Common myeloid progenitor, CD34-positive (primary cell): ENCODE measurements at regions not wholly inside any gene's neighbourhood (a gene's known extent, or its start where the extent isn't known, plus 50 kb on each side); places are given as distances from the start of the nearest gene placed in this dataset.
"Not testable (repeated sequence)": the region's sequence is repeated elsewhere in the genome, so short reads cannot be mapped to it uniquely, and the experiment has no call there.

Source experiments
- CTCF ChIA-PET: fragments of 350-600 bp; sonication (Branson Sonifier 250); formaldehyde crosslinking; loops from one replicate; lab custom pipeline; 2021; ENCODE audit warnings: antibody characterized with exemption; lab: Charles Lee
- POLR2A ChIA-PET: fragments of 350-600 bp; sonication (Branson Sonifier 250); formaldehyde crosslinking; loops from one replicate; lab custom pipeline; 2021; ENCODE audit warnings: antibody characterized with exemption; lab: Charles Lee
- DNase-seq, 3 donors: peaks; one replicate each; pipeline versions ENCODE4 v3.0.0 to v3.0.0-alpha.2; 2013
- H3K27ac ChIP-seq, 2 experiments: 1 replicate in 1 of 2; 2 replicates in 1 of 2; pipeline ENCODE4 v1.7.0; 2013; ENCODE audit warnings: inconsistent platforms in 2 of 2, low read length in 2 of 2, mild to moderate bottlenecking in 2 of 2, low read depth in 1 of 2, moderate library complexity in 1 of 2; ENCODE audit not compliant: severe bottlenecking in 2 of 2, insufficient read depth in 1 of 2, poor library complexity in 1 of 2
- H3K27me3 ChIP-seq, 5 experiments: replicated peaks in 2 of 5; 1 replicate in 3 of 5; 2 replicates in 2 of 5; pipeline versions ENCODE4 v1.6.1 to v1.7.0; 2013; ENCODE audit warnings: low read length in 4 of 5, mild to moderate bottlenecking in 2 of 5, moderate library complexity in 2 of 5, inconsistent platforms in 1 of 5; ENCODE audit not compliant: insufficient read depth in 5 of 5, control insufficient read depth in 4 of 5
- H3K36me3 ChIP-seq, 4 experiments: 1 replicate in 2 of 4; 2 replicates in 2 of 4; pipeline versions ENCODE4 v1.6.1 to v1.7.0; 2013; ENCODE audit warnings: low read length in 3 of 4, control low read depth in 1 of 4, mild to moderate bottlenecking in 1 of 4; ENCODE audit not compliant: control insufficient read depth in 4 of 4, insufficient read depth in 4 of 4
- H3K4me1 ChIP-seq, 4 experiments: 1 replicate in 3 of 4; 2 replicates in 1 of 4; pipeline versions ENCODE4 v1.6.1 to v1.7.1; 2013; ENCODE audit warnings: low read length in 3 of 4, mild to moderate bottlenecking in 3 of 4, control low read depth in 1 of 4, inconsistent platforms in 1 of 4, moderate library complexity in 1 of 4; ENCODE audit not compliant: control insufficient read depth in 4 of 4, insufficient read depth in 4 of 4; ENCODE audit errors: control extremely low read depth in 1 of 4
- H3K4me3 ChIP-seq, 7 experiments: 1 replicate in 4 of 7; 2 replicates in 3 of 7; pipeline versions ENCODE4 v1.5.1 to v1.7.0; 2013; ENCODE audit warnings: mild to moderate bottlenecking in 7 of 7, low read length in 6 of 7, moderate library complexity in 6 of 7, inconsistent platforms in 2 of 7, low read depth in 2 of 7, control low read depth in 1 of 7; ENCODE audit not compliant: insufficient read depth in 4 of 7, control insufficient read depth in 1 of 7; ENCODE audit errors: extremely low read depth in 1 of 7
- H3K9me3 ChIP-seq, 5 experiments: 1 replicate in 4 of 5; 2 replicates in 1 of 5; pipeline versions ENCODE4 v1.6.1 to v1.7.1; 2013; ENCODE audit warnings: low read length in 4 of 5, mild to moderate bottlenecking in 2 of 5, inconsistent platforms in 1 of 5, low read depth in 1 of 5, moderate library complexity in 1 of 5; ENCODE audit not compliant: control insufficient read depth in 4 of 5, insufficient read depth in 2 of 5; ENCODE audit errors: control extremely low read depth in 1 of 5
- WGBS: methylation state at CpG from one replicate; pipeline ENCODE4 v1.1.5; 2013; ENCODE audit not compliant: insufficient coverage; 5-methylcytosine and 5-hydroxymethylcytosine counted together

DNA sequence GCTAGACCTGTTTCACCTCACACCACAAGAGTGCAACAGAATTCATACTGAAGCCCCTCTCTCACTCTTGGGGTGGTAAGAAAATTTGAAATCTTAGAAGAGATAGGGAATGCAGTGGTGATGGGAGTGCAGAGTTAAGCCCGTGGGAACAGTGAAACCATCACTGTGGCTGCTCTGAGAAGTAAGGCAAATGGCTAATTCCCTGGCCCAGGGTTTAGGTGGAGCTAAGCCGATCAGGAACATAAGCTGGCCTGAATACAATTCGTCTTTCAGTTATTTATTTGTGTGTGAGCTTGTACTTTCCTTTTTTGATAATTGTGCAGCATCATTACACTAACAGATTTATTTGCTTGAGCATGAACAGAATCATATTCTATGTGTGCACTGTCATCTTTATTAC, 1070.6 kb downstream of the STPG2 start:
- Histone ChIP-seq H3K27ac (no peak overlapping the region), H3K27me3 (no peaks in the 10 kb centered on the region), H3K4me1 (no peaks in the 10 kb centered on the region), H3K9me3 (no peaks in the 10 kb centered on the region), H3K4me3 (no peak overlapping the region), H3K36me3 (no peaks in the 10 kb centered on the region)
- ChIA-PET POLR2A (no interaction called here), CTCF (no interaction called here)
- DNase-seq: no peak
- 100% methylated on average over 1 of the region's 3 CpGs for WGBS

DNA sequence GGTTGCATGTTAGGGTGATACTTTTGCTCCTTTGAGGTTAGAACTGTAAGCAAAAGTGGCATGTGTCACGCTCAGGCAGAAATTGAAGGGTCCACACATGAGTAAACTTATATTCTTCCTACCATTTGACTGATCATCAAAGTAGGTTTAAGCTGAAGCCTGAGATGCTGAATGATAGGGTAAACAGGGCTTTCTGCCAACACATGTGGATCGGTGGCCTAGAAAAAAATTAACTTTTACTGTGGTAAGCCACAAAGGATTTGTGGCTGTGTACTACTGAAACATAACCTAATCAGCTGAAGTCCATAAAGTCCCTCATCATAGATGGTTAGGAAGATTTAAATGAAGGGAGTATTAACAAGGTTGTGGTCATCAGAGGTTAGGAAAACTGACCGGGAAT, 1070.1 kb downstream of the STPG2 start:
- ChIA-PET CTCF (no interaction called here), POLR2A (no interaction called here)
- Histone ChIP-seq H3K4me1 (no peaks in the 10 kb centered on the region), H3K4me3 (no peak overlapping the region), H3K9me3 (no peaks in the 10 kb centered on the region), H3K36me3 (no peaks in the 10 kb centered on the region), H3K27ac (no peak overlapping the region), H3K27me3 (no peaks in the 10 kb centered on the region)
- peak; percentile 4 to 54 (median 21) for DNase-seq
- 0% methylated on average over 1 of the region's 3 CpGs for WGBS

DNA sequence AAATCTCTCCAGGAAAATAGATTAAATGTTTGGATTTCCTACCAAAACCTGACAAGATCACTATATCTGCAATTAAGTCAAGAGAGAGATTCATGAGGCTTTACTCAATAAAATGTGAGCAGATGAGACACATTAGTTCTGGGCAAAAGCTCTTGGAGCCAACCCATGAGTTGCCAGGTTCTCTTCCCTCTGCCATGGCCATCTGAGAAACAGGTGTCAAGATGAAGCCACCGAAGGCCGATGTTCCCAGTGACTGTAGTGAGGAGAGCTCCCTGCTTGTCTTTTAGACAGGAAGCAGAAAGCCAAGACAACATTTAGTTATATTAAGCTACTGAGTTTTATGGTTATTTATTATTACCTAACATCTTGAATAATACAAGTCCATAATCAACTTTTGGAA, 1068.7 kb downstream of the STPG2 start:
- no peaks in the 10 kb centered on the region for H3K36me3 ChIP-seq
- ChIA-PET POLR2A (no interaction called here), CTCF (no interaction called here)
- H3K4me3 ChIP-seq: no peak overlapping the region
- no peaks in the 10 kb centered on the region for H3K4me1 ChIP-seq
- no peak overlapping the region for H3K27ac ChIP-seq
- H3K27me3 ChIP-seq: no peaks in the 10 kb centered on the region
- no peaks in the 10 kb centered on the region for H3K9me3 ChIP-seq
- no CpG with 5 or more reads among the region's 2 CpGs for WGBS
- DNase-seq: no peak

DNA sequence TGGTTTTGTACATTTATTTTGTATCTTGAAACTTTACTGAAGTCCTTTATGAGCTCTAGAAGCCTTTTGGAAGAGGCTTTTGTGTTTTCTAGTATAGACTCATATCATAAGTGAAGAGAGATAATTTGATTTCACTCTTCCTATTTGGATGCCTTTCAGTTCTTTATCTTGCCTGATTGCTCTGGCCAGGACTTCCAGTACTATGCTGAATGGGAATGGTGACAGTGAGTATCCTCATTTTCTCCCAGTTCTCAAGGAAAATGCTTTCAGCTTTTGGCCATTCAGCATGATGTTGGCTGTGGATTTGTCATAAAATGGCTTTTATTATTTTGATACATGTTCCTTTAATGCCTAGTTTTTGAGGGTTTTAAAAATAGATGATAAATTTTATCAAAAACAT, 1061.3 kb downstream of the STPG2 start:
- H3K36me3 ChIP-seq: no peaks in the 10 kb centered on the region
- no peak overlapping the region for H3K27ac ChIP-seq
- H3K9me3 ChIP-seq: no peaks in the 10 kb centered on the region
- H3K4me3 ChIP-seq: no peak overlapping the region
- POLR2A ChIA-PET: no interaction called here
- CTCF ChIA-PET: no interaction called here
- no peaks in the 10 kb centered on the region for H3K27me3 ChIP-seq
- H3K4me1 ChIP-seq: no peaks in the 10 kb centered on the region
- DNase-seq: no peak

GRCh38 chr4:97097036-97097435, 1046.2 kb downstream of the STPG2 start:
- H3K4me1 ChIP-seq, H3K27ac ChIP-seq, POLR2A ChIA-PET, H3K27me3 ChIP-seq, H3K36me3 ChIP-seq, H3K9me3 ChIP-seq, CTCF ChIA-PET, DNase-seq, H3K4me3 ChIP-seq: not testable (repeated sequence)
- WGBS: 98% methylated on average over 5 of the region's 6 CpGs

DNA sequence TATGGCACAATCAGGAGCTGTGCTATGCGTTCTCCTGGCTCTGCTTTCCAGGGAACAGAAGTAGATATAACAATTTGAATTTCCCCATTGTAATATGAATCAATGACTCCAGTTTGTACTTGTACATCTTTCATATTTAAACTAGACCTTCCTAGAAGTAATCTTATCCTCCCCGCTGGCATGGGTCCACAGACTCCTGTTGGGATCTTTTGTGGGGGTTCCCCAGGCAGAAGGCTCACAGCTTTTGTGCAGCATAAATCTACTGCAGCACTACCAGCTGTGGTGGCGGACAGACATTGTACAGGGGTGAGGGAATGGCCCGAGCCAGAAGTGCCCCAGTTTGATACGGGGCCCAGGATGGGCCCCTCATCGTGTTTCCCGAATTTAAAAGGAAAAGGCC, 1042.1 kb downstream of the STPG2 start:
- DNase-seq, CTCF ChIA-PET, H3K9me3 ChIP-seq, H3K4me1 ChIP-seq, H3K36me3 ChIP-seq, H3K4me3 ChIP-seq, H3K27me3 ChIP-seq, H3K27ac ChIP-seq, POLR2A ChIA-PET: not testable (repeated sequence)
- 84% methylated on average over 6 of the region's 7 CpGs for WGBS

DNA sequence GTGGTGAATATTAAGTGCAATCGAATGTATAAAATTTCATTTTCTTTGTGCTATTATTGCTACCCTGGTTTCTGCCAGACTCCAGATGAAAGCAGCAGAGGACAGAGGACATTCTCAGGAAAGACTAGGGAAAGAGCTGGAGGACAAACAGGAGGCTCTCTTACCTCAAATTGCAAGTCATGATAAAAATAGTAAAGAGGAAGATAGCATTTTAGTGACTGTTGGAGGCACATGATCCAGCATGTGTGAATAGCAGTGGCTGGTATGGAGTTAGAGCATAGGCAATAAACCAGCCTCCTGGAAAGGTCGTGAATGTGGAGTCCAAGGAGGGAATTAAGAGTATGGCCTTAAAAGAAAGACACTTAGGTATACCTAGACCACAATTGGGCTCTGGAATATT, 1040.0 kb downstream of the STPG2 start:
- Histone ChIP-seq H3K36me3 (no peaks in the 10 kb centered on the region), H3K4me1 (peaks cover 0 to 8% (median 0%) of the 10 kb centered on the region in 4 experiments), H3K9me3 (no peaks in the 10 kb centered on the region), H3K4me3 (no peak overlapping the region), H3K27me3 (no peaks in the 10 kb centered on the region), H3K27ac (no peak overlapping the region)
- CTCF ChIA-PET: no interaction called here
- POLR2A ChIA-PET: no interaction called here
- DNase-seq: peak in 1 of 3 donors; percentile 1
- 100% methylated on average over 1 of the region's 2 CpGs for WGBS
